Gastroesophageal sphincter (tissue), 4 donors: ENCODE measurements at regions not wholly inside any gene's neighbourhood (a gene's known extent, or its start where the extent isn't known, plus 50 kb on each side); places are given as distances from the start of the nearest gene placed in this dataset.

Experiments
- ATAC-seq: fragments of 150-250 bp; one replicate; pipeline ENCODE4 v1.9.1; 2016; ENCODE audit warnings: mild to moderate bottlenecking, moderate library complexity
- H3K27ac ChIP-seq, 4 donors: fragments of 200-600 bp; sonication (generic) in 3 of 4; 1 replicate in 3 of 4; 2 replicates in 1 of 4; pipeline ENCODE4 v1.5.1; 2016 to 2019
- H3K27me3 ChIP-seq: fragments of 200-600 bp; sonication (generic); one replicate; pipeline ENCODE4 v1.5.1; 2019
- H3K36me3 ChIP-seq, 2 donors: fragments of 200-600 bp; sonication (generic); one replicate each; pipeline ENCODE4 v1.5.1; 2019; ENCODE audit warnings: control low read depth in 1 of 2
- H3K4me1 ChIP-seq, 3 donors: fragments of 200-600 bp; sonication (generic); 1 replicate in 2 of 3; 2 replicates in 1 of 3; pipeline ENCODE4 v1.5.1; 2016 to 2019; ENCODE audit warnings: control low read depth in 2 of 3
- H3K4me3 ChIP-seq, 2 donors: fragments of 200-600 bp; sonication (generic); one replicate each; pipeline ENCODE4 v1.5.1; 2019; ENCODE audit warnings: mild to moderate bottlenecking in 1 of 2, moderate library complexity in 1 of 2
- H3K9me3 ChIP-seq, 3 donors: fragments of 200-600 bp; sonication (generic); one replicate each; pipeline ENCODE4 v1.5.1; 2017 to 2019; ENCODE audit warnings: control low read depth in 2 of 3
- CTCF ChIP-seq, 4 experiments: fragments of 200-600 bp in 2 of 4; fragments of 450-650 bp in 2 of 4; sonication (generic) in 1 of 4; IDR thresholded peaks; one replicate each; pipeline ENCODE4 v1.5.1; 2017 to 2019; ENCODE audit warnings: antibody characterized with exemption in 4 of 4, mild to moderate bottlenecking in 2 of 4, moderate library complexity in 2 of 4
- EP300 ChIP-seq: sonication (generic); formaldehyde crosslinking; IDR thresholded peaks from one replicate; pipeline ENCODE4 v1.6.1; 2017; ENCODE audit warnings: antibody characterized with exemption, mild to moderate bottlenecking
- POLR2A ChIP-seq, 2 donors: fragments of 450-650 bp; IDR thresholded peaks; one replicate each; pipeline ENCODE4 v1.6.1; 2017; ENCODE audit warnings: antibody characterized with exemption in 2 of 2, mild to moderate bottlenecking in 2 of 2, moderate library complexity in 1 of 2
- POLR2AphosphoS5 ChIP-seq: sonication (generic); formaldehyde crosslinking; IDR thresholded peaks from one replicate; pipeline ENCODE4 v1.6.1; 2017; ENCODE audit warnings: antibody characterized with exemption
- WGBS, 2 donors: methylation state at CpG; one replicate each; pipeline ENCODE4 v1.1.5; 2018; ENCODE audit warnings: low coverage in 1 of 2; 5-methylcytosine and 5-hydroxymethylcytosine counted together

GRCh38 chr2:240284503-240285259 is 144.2 kb upstream of the OTOS start:
- Histone ChIP-seq H3K36me3 (no peaks in the 10 kb centered on the region), H3K27ac (no peak overlapping the region), H3K4me1 (no peaks in the 10 kb centered on the region), H3K9me3 (no peaks in the 10 kb centered on the region), H3K4me3 (no peak overlapping the region), H3K27me3 (no peaks in the 10 kb centered on the region)
- no peak for ATAC-seq
- WGBS, 2 donors: 77% methylated on average over 3 of the region's 13 CpGs; no CpG with 5 or more reads in 1 of the 2 donors
- no peak for TF ChIP-seq POLR2AphosphoS5
- no peak for TF ChIP-seq EP300
- TF ChIP-seq CTCF (IDR thresholded peaks at IDR 0.05): no peak
- TF ChIP-seq POLR2A (IDR thresholded peaks at IDR 0.05): no peak

DNA sequence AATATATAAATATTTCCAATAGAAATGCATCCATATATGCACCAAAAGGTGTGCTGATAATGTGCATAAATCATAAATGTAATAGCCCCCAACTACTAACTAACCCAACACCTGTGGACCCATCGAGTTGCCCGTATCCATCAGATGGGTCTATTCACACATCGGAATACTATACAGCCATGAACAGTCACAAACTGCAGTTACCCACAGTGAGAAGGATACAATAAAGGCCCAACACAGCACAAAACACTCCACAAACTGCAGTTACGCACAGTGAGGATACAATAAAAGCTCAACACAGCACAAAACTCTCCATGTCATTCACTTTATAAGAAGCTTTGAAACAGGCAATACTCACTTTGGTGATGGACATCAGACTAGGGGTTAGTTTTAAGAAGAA is 145.3 kb upstream of the OTOS start:
- WGBS, 2 donors: 88 to 90% methylated on average over 3 to 4 of the region's 4 CpGs
- Histone ChIP-seq H3K4me3 (no peak overlapping the region), H3K9me3 (no peaks in the 10 kb centered on the region), H3K4me1 (no peaks in the 10 kb centered on the region), H3K27me3 (no peaks in the 10 kb centered on the region), H3K36me3 (no peaks in the 10 kb centered on the region), H3K27ac (no peak overlapping the region)
- no peak for TF ChIP-seq POLR2A (IDR thresholded peaks at IDR 0.05)
- no peak for TF ChIP-seq POLR2AphosphoS5
- no peak for TF ChIP-seq EP300
- TF ChIP-seq CTCF (IDR thresholded peaks at IDR 0.05): no peak
- ATAC-seq: no peak

- no peak overlapping the region for H3K27ac ChIP-seq
- no peaks in the 10 kb centered on the region for H3K9me3 ChIP-seq
- H3K4me1 ChIP-seq: no peaks in the 10 kb centered on the region
- 67% methylated on average over 1 of the region's 6 CpGs; no CpG with 5 or more reads in 1 of the 2 donors for WGBS, 2 donors
- H3K4me3 ChIP-seq: no peak overlapping the region
- H3K27me3 ChIP-seq: no peaks in the 10 kb centered on the region
- no peak for TF ChIP-seq EP300
- TF ChIP-seq CTCF (IDR thresholded peaks at IDR 0.05): no peak
- no peak for TF ChIP-seq POLR2A (IDR thresholded peaks at IDR 0.05)
- TF ChIP-seq POLR2AphosphoS5: no peak
- no peak for ATAC-seq
- no peaks in the 10 kb centered on the region for H3K36me3 ChIP-seq
Measured at GRCh38 chr2:240286596-240286995, 146.1 kb upstream of the OTOS start.

- Histone ChIP-seq H3K27me3 (no peaks in the 10 kb centered on the region), H3K27ac (no peak overlapping the region), H3K9me3 (no peaks in the 10 kb centered on the region), H3K4me1 (no peaks in the 10 kb centered on the region), H3K36me3 (no peaks in the 10 kb centered on the region), H3K4me3 (no peak overlapping the region)
- no CpG with 5 or more reads among the region's 14 CpGs for WGBS, 2 donors
- ATAC-seq: no peak
- TF ChIP-seq EP300: no peak
- no peak for TF ChIP-seq POLR2AphosphoS5
- no peak for TF ChIP-seq CTCF (IDR thresholded peaks at IDR 0.05)
- TF ChIP-seq POLR2A (IDR thresholded peaks at IDR 0.05): no peak
Measured at GRCh38 chr2:240287011-240287410, 146.6 kb upstream of the OTOS start.

DNA sequence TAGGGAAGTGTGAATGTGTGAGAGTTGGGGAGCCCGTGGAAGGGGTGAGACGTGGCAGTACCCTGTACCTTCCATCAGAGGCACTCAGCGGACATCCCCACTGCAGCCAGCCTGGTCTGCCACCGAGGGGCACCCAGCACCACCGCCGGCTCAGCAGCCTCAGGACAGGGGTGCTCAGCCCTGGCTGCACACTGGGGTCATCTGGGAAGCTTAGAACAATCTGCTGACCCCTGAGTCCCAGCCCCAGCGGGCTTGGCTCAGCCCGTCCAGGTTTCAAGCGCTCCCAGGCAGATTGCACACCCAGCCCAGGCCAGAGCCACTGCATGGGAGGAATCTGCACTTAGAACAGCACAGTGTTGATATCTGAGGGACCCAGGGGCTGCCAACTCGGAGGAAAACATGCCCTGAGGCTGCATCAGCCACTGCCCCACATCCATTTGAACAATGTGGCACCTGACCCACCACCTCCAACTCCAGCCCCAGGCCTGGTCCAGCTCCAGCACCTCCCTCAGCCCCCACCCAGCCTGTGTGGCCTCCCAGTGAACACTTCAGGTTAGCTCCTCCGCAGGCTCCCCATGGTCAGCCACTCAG is 147.1 kb upstream of the OTOS start:
- Histone ChIP-seq H3K27ac (no peak overlapping the region), H3K9me3 (no peaks in the 10 kb centered on the region), H3K4me1 (no peaks in the 10 kb centered on the region), H3K27me3 (no peaks in the 10 kb centered on the region), H3K36me3 (no peaks in the 10 kb centered on the region), H3K4me3 (no peak overlapping the region)
- no peak for ATAC-seq
- TF ChIP-seq POLR2AphosphoS5 (no peak), POLR2A (IDR thresholded peaks at IDR 0.05) (no peak), EP300 (no peak), CTCF (IDR thresholded peaks at IDR 0.05) (no peak)
- 67% methylated on average over 1 of the region's 11 CpGs; no CpG with 5 or more reads in 1 of the 2 donors for WGBS, 2 donors
